AG09309 (cell line): ENCODE measurements at regions not wholly inside any gene's neighbourhood (a gene's known extent, or its start where the extent isn't known, plus 50 kb on each side); places are given as distances from the start of the nearest gene placed in this dataset.

Experiments used
- DNase-seq: peaks from one replicate; pipeline ENCODE4 v3.0.0-alpha.2; 2010; ENCODE audit warnings: low read depth
- H3K4me3 ChIP-seq: 2 replicates; pipeline ENCODE4 v1.5.1; 2011; ENCODE audit warnings: mild to moderate bottlenecking, low read depth, low read length, moderate library complexity; ENCODE audit not compliant: control insufficient read depth
- TF ChIP-seq, protein P1 (sequence below): IDR thresholded peaks from 2 replicates; pipeline ENCODE4 v1.5.1; 2011; ENCODE audit warnings: mild to moderate bottlenecking, low read depth, low read length, inconsistent platforms; ENCODE audit not compliant: insufficient read depth, control insufficient read depth; ENCODE audit errors: missing control alignments

DNA sequence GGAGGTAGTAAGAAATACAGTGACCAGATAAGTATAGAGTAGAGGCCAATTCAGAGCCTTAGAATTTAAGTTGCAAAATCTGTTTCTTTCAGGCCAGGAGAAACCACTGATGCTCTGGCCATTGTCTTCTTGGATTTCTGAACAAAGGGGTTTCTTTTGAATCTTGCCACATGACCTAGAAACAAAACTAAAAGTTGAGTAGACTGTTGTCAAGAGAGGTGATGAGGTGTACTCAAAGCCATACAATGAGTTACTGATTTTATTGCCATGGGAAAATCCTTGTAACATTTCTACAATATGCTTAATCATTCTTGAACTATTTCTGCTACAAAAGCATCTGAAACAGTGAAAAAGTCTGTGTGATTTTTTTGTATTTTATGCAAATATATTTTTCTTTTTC, 881.3 kb downstream of the CDH11 start:
- H3K4me3 ChIP-seq = no peak overlapping the region
- TF ChIP-seq, protein P1, sequence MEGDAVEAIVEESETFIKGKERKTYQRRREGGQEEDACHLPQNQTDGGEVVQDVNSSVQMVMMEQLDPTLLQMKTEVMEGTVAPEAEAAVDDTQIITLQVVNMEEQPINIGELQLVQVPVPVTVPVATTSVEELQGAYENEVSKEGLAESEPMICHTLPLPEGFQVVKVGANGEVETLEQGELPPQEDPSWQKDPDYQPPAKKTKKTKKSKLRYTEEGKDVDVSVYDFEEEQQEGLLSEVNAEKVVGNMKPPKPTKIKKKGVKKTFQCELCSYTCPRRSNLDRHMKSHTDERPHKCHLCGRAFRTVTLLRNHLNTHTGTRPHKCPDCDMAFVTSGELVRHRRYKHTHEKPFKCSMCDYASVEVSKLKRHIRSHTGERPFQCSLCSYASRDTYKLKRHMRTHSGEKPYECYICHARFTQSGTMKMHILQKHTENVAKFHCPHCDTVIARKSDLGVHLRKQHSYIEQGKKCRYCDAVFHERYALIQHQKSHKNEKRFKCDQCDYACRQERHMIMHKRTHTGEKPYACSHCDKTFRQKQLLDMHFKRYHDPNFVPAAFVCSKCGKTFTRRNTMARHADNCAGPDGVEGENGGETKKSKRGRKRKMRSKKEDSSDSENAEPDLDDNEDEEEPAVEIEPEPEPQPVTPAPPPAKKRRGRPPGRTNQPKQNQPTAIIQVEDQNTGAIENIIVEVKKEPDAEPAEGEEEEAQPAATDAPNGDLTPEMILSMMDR = no peak
- DNase-seq = peak; percentile 42

- DNase-seq = peak; percentile 58
- TF ChIP-seq, protein P1 = no peak
These were observed 883.3 kb downstream of the CDH11 start for GRCh38 chr16:64238571-64238970.

DNA sequence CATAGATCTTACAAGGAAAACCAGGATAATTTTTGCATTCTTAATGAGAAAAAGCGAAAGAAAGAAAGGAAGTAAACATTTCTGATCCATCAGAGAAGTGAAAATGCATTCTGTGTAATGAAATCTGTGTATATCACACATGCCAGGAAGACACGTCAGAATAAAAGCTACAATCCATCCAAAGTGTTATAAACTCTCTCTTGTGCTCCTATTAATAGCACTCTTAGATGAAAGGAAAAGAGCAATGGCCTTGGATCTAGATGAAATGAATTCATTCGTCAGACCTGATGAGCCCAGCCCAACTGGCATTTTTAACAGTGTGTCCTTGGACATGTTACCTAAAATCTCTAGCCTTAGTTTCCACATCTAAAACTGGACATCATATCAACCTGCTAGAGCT, 885.5 kb downstream of the CDH11 start:
- H3K4me3 ChIP-seq = no peak overlapping the region
- no peak for DNase-seq
- TF ChIP-seq, protein P1 = no peak

More at GRCh38 chr16:64238571-64238970, 883.3 kb downstream of the CDH11 start:
- no peak overlapping the region for H3K4me3 ChIP-seq

DNA sequence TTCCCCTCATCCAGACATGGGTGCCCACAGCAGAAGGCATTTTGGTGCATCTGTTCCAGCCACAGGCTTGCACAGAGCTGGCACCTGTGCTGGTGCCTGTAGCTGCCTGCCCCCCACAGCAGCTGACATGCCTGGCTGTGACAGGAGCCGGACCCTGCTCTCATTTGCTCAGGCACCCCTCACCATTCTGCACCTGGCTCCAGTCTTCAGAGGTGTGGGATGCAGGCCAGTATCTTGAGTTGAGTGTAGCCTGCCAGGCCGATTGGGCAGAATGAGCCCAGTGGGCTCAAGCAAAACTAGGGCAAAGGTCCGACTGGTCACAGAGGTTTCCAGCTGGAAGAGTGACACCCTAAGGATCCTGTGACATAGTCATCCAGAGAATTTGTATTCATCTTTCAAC, 887.7 kb downstream of the CDH11 start:
- H3K4me3 ChIP-seq = no peak overlapping the region
- no peak for DNase-seq
- TF ChIP-seq, protein P1 = no peak

- TF ChIP-seq, protein P1 = no peak
- no peak for DNase-seq
- no peak overlapping the region for H3K4me3 ChIP-seq
These were observed 896.2 kb downstream of the CDH11 start for GRCh38 chr16:64225696-64226095.

DNA sequence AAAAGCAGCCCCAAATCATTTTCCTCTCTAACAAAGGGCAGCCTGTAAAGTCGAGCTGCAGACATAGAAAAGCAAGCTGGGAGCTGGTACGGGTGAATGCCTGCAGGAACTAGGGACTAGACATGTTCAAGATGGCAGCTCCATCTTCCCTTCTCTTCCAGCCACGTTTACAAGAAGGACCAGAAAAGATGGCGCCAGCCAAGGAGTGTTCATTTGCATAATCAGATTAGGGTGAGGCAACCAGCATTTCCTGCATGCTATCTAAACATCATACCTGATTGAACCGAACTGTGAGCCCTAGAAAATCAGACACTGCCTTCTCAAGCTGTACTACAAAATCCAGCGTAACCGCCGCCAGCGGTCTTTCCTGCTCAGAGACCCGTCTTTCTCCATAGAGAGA, 896.8 kb downstream of the CDH11 start:
- no peak for DNase-seq
- H3K4me3 ChIP-seq = no peak overlapping the region
- TF ChIP-seq, protein P1 = no peak
